Skin of body (tissue), 1 donor: ENCODE measurements at regions not wholly inside any gene's neighbourhood (a gene's known extent, or its start where the extent isn't known, plus 50 kb on each side); places are given as distances from the start of the nearest gene placed in this dataset.
"Not testable (repeated sequence)": the region's sequence is repeated elsewhere in the genome, so short reads cannot be mapped to it uniquely, and the experiment has no call there.

ENCODE experiments used
- DNase-seq: peaks from one replicate; lab custom pipeline; 2025; lab: John Stamatoyannopoulos, UW

DNA sequence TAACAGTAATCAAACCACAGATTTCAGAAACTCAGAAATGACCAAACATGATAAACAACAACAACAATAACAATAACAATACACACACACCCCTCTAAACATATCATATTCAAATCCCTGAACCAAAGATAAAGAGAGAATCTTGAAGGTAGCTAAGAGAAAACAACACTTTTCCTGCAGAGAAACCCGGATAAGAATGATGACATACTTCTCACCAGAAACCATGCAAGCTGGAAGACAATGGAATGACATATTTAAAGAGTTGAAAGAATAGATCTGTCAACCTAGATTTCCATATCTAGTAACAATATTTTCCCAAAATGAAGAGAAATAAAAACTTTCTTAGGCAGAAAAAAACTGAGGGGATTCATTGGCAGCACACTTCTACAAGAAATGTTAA is 138.1 kb downstream of the LIG4 start:
- no peak for DNase-seq

DNA sequence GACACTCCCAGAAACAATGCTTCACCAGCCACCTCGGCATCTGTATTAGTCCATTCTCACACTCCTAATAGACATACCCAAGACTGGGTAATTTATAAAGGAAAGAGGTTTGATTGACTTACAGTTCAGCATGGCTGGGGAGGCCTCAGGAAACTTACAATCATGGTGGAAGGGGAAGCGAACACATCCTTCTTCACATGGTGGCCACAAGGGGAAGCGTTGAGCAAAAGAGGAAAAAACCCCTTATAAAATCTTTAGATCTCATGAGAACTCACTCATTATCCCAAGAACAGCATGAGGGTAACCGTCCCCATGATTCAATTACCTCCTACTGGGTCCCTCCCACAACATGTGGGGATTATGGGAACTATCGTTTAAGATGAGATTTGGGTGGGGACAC is 140.9 kb downstream of the LIG4 start:
- not testable (repeated sequence) for DNase-seq

- no peak for DNase-seq
Measured at GRCh38 chr13:108070925-108071324, 144.4 kb downstream of the LIG4 start.

GRCh38 chr13:108070491-108070890 is 144.8 kb downstream of the LIG4 start:
- no peak for DNase-seq

DNA sequence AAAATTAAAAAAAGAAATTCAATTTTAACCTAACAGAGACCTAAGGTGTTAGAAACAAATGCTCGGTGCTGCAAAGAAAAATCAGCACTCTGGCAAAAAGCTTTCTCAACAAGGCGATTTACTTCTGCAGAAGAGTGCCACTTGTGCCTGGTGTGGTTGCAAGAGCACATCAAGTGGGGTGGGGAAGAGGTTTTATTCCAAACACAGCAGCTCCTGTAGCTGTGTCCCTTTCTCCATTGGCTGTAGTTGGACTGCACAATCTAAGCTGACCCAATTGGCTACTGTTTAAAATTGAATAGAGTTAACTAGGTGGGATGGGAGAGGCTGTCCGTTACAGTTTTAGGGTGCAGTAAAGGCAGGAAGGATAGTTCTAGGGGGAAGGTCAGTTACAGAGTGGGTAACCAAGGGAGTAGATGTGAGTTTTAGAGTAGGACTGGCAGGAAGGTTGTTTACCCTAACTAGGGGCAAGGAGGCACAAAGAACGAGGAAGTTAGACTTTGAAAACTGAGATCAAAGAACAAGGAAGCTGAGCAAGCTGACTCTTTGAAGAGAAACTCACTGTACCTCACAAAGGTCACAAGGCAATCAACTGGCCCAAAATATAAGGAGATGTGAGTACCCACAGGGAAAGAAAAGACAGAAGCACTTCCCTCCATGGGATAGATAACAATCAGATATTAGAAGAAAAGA is 145.7 kb downstream of the LIG4 start:
- no peak for DNase-seq

GRCh38 chr13:108064372-108064771 is 151.0 kb downstream of the LIG4 start:
- not testable (repeated sequence) for DNase-seq

GRCh38 chr13:108060111-108060510 is 155.2 kb downstream of the LIG4 start:
- no peak for DNase-seq

DNA sequence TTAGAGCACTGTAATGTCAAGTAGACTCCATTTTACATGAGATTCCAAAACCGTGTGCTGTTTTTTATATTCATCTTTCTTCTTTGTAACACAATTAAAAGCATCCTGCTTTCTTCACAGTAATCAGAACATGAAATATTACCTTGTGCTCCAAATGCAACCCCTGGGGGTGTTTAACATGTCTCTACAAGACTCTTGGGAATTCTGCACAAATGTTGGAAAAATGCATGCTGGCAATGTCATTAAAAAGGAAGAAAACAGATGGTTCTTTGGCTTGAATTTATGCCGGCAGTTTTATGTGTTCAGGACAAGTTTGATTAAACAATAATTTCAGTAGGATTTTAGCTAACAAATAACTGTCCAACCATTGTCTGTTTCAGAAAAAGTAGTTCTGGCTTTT is 159.1 kb downstream of the LIG4 start:
- DNase-seq = no peak

DNA sequence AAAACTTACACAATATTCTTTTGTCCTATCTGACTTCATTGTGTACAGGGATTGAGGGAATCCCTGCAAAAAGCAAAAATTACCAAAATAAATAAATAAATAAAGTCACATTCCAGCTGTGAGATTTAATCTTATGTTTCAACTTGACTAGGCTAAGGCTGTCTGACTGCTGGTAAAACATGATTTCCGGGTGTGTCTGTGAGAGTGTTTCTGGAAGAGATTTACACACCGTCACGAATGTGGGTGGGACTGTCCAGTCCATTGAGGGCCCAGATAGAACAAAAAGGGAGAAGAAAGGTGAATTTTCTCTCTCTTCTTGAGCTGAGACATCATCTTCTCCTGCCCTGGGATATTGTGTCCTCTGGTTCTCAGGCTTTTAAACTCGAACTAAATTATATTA is 166.1 kb downstream of the LIG4 start:
- DNase-seq = no peak

DNA sequence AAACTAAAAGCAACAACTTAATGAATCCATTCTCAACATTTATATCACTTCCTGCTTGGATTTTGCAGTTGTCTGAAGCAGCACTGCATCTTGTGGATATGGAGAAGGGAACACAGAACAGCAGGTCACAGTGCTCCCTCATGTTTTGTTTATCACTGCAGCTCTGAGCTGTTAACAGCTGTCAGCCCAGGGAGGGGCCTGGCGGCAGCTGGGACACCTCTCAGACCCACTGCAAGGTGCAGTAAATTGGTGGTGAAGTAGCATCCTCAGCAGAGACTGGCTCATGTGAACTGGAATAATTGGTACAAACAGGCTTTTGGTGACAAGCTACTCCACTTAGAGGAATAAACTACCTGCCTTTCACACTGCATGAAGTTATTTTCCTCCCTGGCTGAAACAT is 170.4 kb downstream of the LIG4 start:
- no peak for DNase-seq

DNA sequence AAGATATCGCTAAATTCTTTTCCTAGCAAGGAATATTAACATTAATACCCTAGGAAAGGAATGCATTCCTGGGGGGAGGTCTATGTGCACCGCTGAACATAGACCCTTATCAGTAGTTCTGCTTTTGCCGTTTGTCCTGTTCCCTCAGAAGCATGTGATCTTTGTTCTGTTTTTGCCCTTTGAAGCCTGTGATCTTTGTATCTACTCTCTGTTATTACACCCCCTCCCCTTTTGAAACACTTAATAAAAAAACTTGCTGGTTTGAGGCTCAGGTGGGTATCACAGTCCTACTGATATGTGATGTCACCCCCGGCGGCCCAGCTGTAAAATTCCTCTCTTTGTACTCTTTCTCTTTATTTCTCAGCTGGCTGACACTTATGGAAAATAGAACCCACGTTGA is 172.5 kb downstream of the LIG4 start:
- not testable (repeated sequence) for DNase-seq

GRCh38 chr13:108037348-108037747 is 178.0 kb downstream of the LIG4 start:
- no peak for DNase-seq

- DNase-seq = no peak
Measured at GRCh38 chr13:108036411-108036932, 178.9 kb downstream of the LIG4 start.

DNA sequence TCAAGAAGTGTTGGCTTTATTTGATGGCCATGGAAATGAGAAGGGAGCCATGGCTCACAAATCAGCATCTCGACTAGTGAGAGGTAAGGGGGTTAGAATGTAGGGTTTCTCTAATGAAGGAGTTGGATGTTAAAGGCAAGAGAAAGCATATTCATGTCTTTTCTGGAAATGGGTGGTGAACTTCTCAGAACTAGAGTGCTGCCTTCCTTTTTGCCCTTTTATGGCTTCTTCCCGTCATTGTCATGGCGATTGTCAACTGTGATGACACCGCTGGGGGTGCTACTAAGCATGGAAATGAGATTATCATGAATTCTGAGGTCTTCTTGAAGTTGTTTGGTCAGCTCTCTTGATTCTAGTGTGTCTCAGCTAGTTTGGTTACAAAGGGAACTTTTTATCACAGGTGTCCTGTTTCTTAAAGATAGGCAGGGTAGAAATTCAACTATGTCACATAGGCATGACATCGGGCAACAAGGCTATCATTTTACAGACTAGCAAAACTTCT is 180.4 kb downstream of the LIG4 start:
- no peak for DNase-seq

- no peak for DNase-seq
Measured at GRCh38 chr13:108033800-108034707, 181.3 kb downstream of the LIG4 start.

- DNase-seq = no peak
Measured at GRCh38 chr13:108031865-108032264, 183.5 kb downstream of the LIG4 start.

DNA sequence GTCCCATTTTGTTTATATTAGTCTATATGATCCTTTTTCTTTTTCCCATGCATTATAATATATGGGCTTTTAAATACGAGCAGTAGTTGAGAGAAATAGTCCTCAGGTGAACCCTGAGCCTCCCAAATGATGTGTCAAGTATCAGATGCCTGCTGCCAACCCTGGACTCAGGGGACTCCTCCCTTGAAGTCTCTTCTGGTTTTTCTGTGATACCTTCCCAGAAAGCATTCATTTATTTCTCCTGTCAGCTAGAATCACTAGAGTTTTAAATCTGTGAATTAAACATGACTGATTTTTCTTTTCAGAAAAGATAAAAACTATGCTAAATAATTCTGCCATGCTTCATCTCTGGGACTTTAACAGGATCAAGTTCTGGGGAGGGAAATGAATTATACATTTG is 184.6 kb downstream of the LIG4 start:
- DNase-seq = no peak

DNA sequence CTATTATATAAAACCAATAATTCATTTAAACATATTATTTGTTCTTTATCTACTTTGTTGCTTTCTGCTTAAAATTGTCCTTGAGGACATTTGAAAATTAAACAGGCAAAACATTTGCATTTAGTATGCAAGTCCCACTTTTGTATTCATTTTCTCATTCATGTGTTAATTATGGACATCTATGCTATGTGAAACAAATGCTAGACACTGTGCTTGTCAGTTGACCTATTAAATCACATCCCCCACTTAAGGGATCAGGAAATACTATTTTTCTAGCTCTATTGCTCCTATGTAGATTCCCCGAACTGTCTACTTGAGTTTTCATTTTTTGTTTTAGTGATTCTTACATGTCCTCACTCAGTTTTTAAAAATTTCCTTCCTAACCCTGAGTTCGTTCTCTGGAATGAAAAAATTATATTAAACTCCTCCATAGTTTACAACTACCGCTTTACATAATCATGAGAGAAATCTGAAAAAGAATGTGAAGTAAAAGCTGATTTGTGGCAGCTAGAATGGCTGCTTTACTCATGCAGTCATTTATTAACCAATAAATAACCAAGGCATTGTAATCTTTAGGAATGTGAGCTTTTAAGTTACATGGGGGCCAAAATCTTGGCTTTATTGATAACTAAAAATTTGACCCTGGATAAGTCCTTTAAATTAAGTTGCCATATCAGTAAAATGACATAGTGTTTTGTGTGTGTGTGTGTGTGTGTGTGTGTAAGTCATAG is 188.5 kb downstream of the LIG4 start:
- no peak for DNase-seq

GRCh38 chr13:108020027-108020426 is 195.3 kb downstream of the LIG4 start:
- DNase-seq = no peak

- no peak for DNase-seq
Measured at GRCh38 chr13:108018371-108018870, 196.9 kb downstream of the LIG4 start.

- no peak for DNase-seq
Measured at GRCh38 chr13:108006619-108007018, 208.7 kb downstream of the LIG4 start.
